ENCODE measurements at regions not wholly inside any gene's neighbourhood (a gene's known extent, or its start where the extent isn't known, plus 50 kb on each side); places are given as distances from the start of the nearest gene placed in this dataset.

DNA sequence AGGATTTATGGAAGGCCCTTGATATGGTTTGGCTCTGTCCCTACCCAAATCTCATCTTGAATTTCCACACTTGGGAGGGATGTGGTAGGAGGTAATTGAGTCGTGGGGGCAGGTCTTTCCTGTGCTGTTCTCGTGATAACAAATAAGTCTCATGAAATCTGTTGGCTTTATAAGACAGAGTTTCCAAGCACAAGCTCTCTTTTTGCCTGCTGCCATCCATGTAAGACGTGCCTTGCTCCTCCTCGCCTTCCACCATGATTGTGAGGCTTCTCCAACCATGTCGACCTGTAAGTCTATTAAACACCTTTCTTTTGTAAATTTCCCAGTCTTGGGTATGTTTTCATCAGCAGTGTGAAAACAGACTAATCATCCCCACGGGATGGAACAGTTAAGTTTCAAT lies 557.2 kb upstream of the ISX start:
- Histone ChIP-seq H3K9me1 (ENCODE audit: control insufficient read depth, extremely low read depth, insufficient read depth, low read length) (no peaks in the 10 kb centered on the region), H3K36me3 (ENCODE audit: control insufficient read depth in 2 of 2, extremely low read depth in 1 of 2, insufficient read depth in 2 of 2, low read length in 2 of 2) (no peaks in the 10 kb centered on the region), H3K4me1 (ENCODE audit: control insufficient read depth, extremely low read depth, insufficient read depth, low read length) (no peaks in the 10 kb centered on the region), H3K27ac (ENCODE audit: control insufficient read depth, insufficient read depth, low read length) (no peak overlapping the region), H4K20me1 (ENCODE audit: control insufficient read depth, extremely low read depth, insufficient read depth, low read length) (no peaks in the 10 kb centered on the region), H3K9ac (ENCODE audit: control insufficient read depth, extremely low read depth, insufficient read depth, low read length) (no peak overlapping the region), H2AFZ (ENCODE audit: control insufficient read depth, low read length) (no peak overlapping the region), H3K4me3 (ENCODE audit: control insufficient read depth in 2 of 3, extremely low read depth in 1 of 3, insufficient read depth in 2 of 3, low read depth in 1 of 3, low read length in 3 of 3) (no peak overlapping the region), H3K4me2 (ENCODE audit: control insufficient read depth, extremely low read depth, insufficient read depth, low read depth, low read length) (no peak overlapping the region), H3K9me3 (ENCODE audit: control insufficient read depth, low read depth, low read length) (no peaks in the 10 kb centered on the region), H3K27me3 (ENCODE audit: control insufficient read depth, extremely low read depth, insufficient read depth, low read length) (no peaks in the 10 kb centered on the region), H3K79me2 (ENCODE audit: control insufficient read depth, insufficient read depth, low read length) (no peaks in the 10 kb centered on the region)
- DNase-seq (ENCODE audit: low read depth, low spot score) (no peak), FAIRE-seq (no peak)
- dilution Hi-C loops (cut with MboI; ENCODE audit: extremely low pct_ligation_motif_present, low sequenced_read_pairs) = no loop called here
- TF ChIP-seq, protein P1, sequence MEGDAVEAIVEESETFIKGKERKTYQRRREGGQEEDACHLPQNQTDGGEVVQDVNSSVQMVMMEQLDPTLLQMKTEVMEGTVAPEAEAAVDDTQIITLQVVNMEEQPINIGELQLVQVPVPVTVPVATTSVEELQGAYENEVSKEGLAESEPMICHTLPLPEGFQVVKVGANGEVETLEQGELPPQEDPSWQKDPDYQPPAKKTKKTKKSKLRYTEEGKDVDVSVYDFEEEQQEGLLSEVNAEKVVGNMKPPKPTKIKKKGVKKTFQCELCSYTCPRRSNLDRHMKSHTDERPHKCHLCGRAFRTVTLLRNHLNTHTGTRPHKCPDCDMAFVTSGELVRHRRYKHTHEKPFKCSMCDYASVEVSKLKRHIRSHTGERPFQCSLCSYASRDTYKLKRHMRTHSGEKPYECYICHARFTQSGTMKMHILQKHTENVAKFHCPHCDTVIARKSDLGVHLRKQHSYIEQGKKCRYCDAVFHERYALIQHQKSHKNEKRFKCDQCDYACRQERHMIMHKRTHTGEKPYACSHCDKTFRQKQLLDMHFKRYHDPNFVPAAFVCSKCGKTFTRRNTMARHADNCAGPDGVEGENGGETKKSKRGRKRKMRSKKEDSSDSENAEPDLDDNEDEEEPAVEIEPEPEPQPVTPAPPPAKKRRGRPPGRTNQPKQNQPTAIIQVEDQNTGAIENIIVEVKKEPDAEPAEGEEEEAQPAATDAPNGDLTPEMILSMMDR (optimal IDR thresholded peaks at IDR 0.05 in 1 of 3, IDR thresholded peaks at IDR 0.05 in 1 of 3, conservative IDR thresholded peaks at IDR 0.05 in 1 of 3; ENCODE audit: extremely low read depth in 1 of 3, insufficient read depth in 2 of 3, low read length in 3 of 3) = no peak
- TF ChIP-seq EZH2 (IDR thresholded peaks at IDR 0.05; ENCODE audit: low read length) = no peak

DNA sequence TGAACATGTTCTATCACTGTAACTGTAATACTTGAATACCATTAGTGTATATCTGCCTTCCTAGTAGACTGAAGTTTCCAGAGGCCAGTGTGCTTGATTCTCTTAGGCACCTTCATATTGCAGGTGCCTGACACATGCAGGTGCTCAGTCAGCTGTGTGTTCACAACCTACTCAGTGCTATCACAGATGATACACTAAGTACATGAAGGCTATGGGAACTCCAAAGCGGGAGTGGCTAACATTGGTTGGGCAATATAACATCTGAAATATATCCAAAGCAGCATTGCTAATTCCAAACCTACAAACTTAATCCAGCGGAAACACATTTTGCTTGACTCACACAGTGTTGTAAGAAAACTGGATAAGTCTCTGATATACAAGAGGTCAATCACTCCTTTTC lies 539.3 kb upstream of the ISX start:
- no peak overlapping the region for H3K27ac ChIP-seq (ENCODE audit: control insufficient read depth, insufficient read depth, low read length)
- TF ChIP-seq, protein P1 (optimal IDR thresholded peaks at IDR 0.05 in 1 of 3, IDR thresholded peaks at IDR 0.05 in 1 of 3, conservative IDR thresholded peaks at IDR 0.05 in 1 of 3; ENCODE audit: extremely low read depth in 1 of 3, insufficient read depth in 2 of 3, low read length in 3 of 3) = no peak
- no peak for TF ChIP-seq EZH2 (IDR thresholded peaks at IDR 0.05; ENCODE audit: low read length)
- no peaks in the 10 kb centered on the region for H3K79me2 ChIP-seq (ENCODE audit: control insufficient read depth, insufficient read depth, low read length)
- no peak overlapping the region for H3K4me3 ChIP-seq (ENCODE audit: control insufficient read depth in 2 of 3, extremely low read depth in 1 of 3, insufficient read depth in 2 of 3, low read depth in 1 of 3, low read length in 3 of 3)
- H3K27me3 ChIP-seq (ENCODE audit: control insufficient read depth, extremely low read depth, insufficient read depth, low read length) = no peaks in the 10 kb centered on the region
- no peak overlapping the region for H2AFZ ChIP-seq (ENCODE audit: control insufficient read depth, low read length)
- DNase-seq (ENCODE audit: low read depth, low spot score) (no peak), FAIRE-seq (no peak)
- dilution Hi-C loops (cut with MboI; ENCODE audit: extremely low pct_ligation_motif_present, low sequenced_read_pairs) = no loop called here
- H3K9me1 ChIP-seq (ENCODE audit: control insufficient read depth, extremely low read depth, insufficient read depth, low read length) = no peaks in the 10 kb centered on the region
- H3K4me1 ChIP-seq (ENCODE audit: control insufficient read depth, extremely low read depth, insufficient read depth, low read length) = no peaks in the 10 kb centered on the region
- no peak overlapping the region for H3K4me2 ChIP-seq (ENCODE audit: control insufficient read depth, extremely low read depth, insufficient read depth, low read depth, low read length)
- H3K9ac ChIP-seq (ENCODE audit: control insufficient read depth, extremely low read depth, insufficient read depth, low read length) = no peak overlapping the region
- H4K20me1 ChIP-seq (ENCODE audit: control insufficient read depth, extremely low read depth, insufficient read depth, low read length) = no peaks in the 10 kb centered on the region
- H3K9me3 ChIP-seq (ENCODE audit: control insufficient read depth, low read depth, low read length) = no peaks in the 10 kb centered on the region
- no peaks in the 10 kb centered on the region for H3K36me3 ChIP-seq (ENCODE audit: control insufficient read depth in 2 of 2, extremely low read depth in 1 of 2, insufficient read depth in 2 of 2, low read length in 2 of 2)

Data from keratinocyte (primary cell).